A549 (cell line): ENCODE measurements at regions not wholly inside any gene's neighbourhood (a gene's known extent, or its start where the extent isn't known, plus 50 kb on each side); places are given as distances from the start of the nearest gene placed in this dataset.

Source experiments
- CHD2 ChIP-seq: fragments of 150-350 bp; IDR thresholded peaks from 2 replicates; pipeline ENCODE4 v1.6.1; 2014; ENCODE audit warnings: low read length; ENCODE audit not compliant: partially characterized antibody
- CTCF ChIP-seq: fragments of >200 bp; sonication (Bioruptor Twin); formaldehyde crosslinking; IDR thresholded peaks from 3 replicates; pipeline ENCODE4 v1.5.1; 2016
- GATA3 ChIP-seq: IDR thresholded peaks from 2 replicates; pipeline ENCODE4 v1.6.1; 2012; ENCODE audit warnings: borderline replicate concordance
- MAFK ChIP-seq: fragments of 450-650 bp; IDR thresholded peaks from 2 replicates; pipeline ENCODE4 v1.6.1; 2014; ENCODE audit not compliant: partially characterized antibody
- MAZ ChIP-seq: fragments of 150-350 bp; IDR thresholded peaks from 2 replicates; pipeline ENCODE4 v1.6.1; 2014; ENCODE audit warnings: antibody characterized with exemption, low read depth, low read length, borderline replicate concordance
- PBX3 ChIP-seq: IDR thresholded peaks from 2 replicates; pipeline ENCODE4 v1.6.1; 2012
- POLR2A ChIP-seq: IDR thresholded peaks from 2 replicates; pipeline ENCODE4 v1.6.1; 2012; ENCODE audit warnings: mild to moderate bottlenecking, low read length
- USF2 ChIP-seq: fragments of 450-650 bp; IDR thresholded peaks from 2 replicates; pipeline ENCODE4 v1.6.1; 2014; ENCODE audit warnings: antibody characterized with exemption

GRCh38 chr7:67917437-67917755 is 920.8 kb downstream of the TYW1 start:
- no peak for TF ChIP-seq POLR2A
- no peak for TF ChIP-seq CTCF
- TF ChIP-seq CHD2 = no peak
- TF ChIP-seq USF2 = no peak
- no peak for TF ChIP-seq GATA3
- TF ChIP-seq PBX3 = no peak
- no peak for TF ChIP-seq MAZ
- TF ChIP-seq MAFK = no peak
